KMS-11 (cell line): ENCODE measurements at regions not wholly inside any gene's neighbourhood (a gene's known extent, or its start where the extent isn't known, plus 50 kb on each side); places are given as distances from the start of the nearest gene placed in this dataset.
A peak's percentile ranks its signal among the peaks of the same experiment; 100 is the strongest.

Source experiments
- H2AFZ ChIP-seq: fragments of 200-600 bp; sonication (generic); 2 replicates; pipeline ENCODE4 v1.6.1; 2016; ENCODE audit warnings: antibody characterized with exemption, mixed run types, low read depth
- H3K27ac ChIP-seq: fragments of 200-600 bp; sonication (generic); 2 replicates; pipeline ENCODE4 v1.6.1; 2016; ENCODE audit warnings: mild to moderate bottlenecking, mixed run types
- H3K27me3 ChIP-seq: fragments of 200-600 bp; sonication (generic); 2 replicates; pipeline ENCODE4 v1.6.1; 2017; ENCODE audit warnings: mild to moderate bottlenecking, low read depth, mixed run types, moderate library complexity; ENCODE audit not compliant: insufficient read depth
- H3K36me3 ChIP-seq: fragments of 200-600 bp; sonication (generic); 2 replicates; pipeline ENCODE4 v1.6.1; 2017; ENCODE audit warnings: mild to moderate bottlenecking, mixed run types; ENCODE audit not compliant: insufficient read depth
- H3K4me1 ChIP-seq: fragments of 200-600 bp; sonication (generic); 2 replicates; pipeline ENCODE4 v1.6.1; 2016; ENCODE audit warnings: mild to moderate bottlenecking, low read depth, mixed run types; ENCODE audit not compliant: poor library complexity, severe bottlenecking
- H3K4me2 ChIP-seq: fragments of 200-600 bp; sonication (generic); 2 replicates; pipeline ENCODE4 v1.7.0; 2016; ENCODE audit warnings: mild to moderate bottlenecking, mixed run types
- H3K4me3 ChIP-seq: fragments of 200-600 bp; sonication (generic); IDR thresholded peaks from 2 replicates; pipeline ENCODE4 v1.6.1; 2017; ENCODE audit warnings: low read depth, low read length, mixed read lengths; ENCODE audit not compliant: insufficient read depth
- H3K79me2 ChIP-seq: fragments of 200-600 bp; sonication (generic); 2 replicates; pipeline ENCODE4 v1.6.1; 2016; ENCODE audit warnings: low read depth, mixed run types; ENCODE audit not compliant: insufficient read depth
- H3K9ac ChIP-seq: fragments of 200-600 bp; sonication (generic); 2 replicates; pipeline ENCODE4 v1.6.1; 2016; ENCODE audit warnings: mild to moderate bottlenecking, mixed run types
- H4K20me1 ChIP-seq: fragments of 200-600 bp; sonication (generic); 2 replicates; pipeline ENCODE4 v1.6.1; 2016; ENCODE audit warnings: mild to moderate bottlenecking, mixed run types; ENCODE audit not compliant: insufficient read depth
- CTCF ChIP-seq: fragments of 200-600 bp; sonication (generic); conservative IDR thresholded peaks from 2 replicates; pipeline ENCODE4 v1.6.1; 2017; ENCODE audit warnings: low read depth, mild to moderate bottlenecking, antibody characterized with exemption, low read length, moderate library complexity, mixed read lengths

- no peaks in the 10 kb centered on the region for H3K36me3 ChIP-seq
- no peak overlapping the region for H3K27ac ChIP-seq
- no peak overlapping the region for H2AFZ ChIP-seq
- no peaks in the 10 kb centered on the region for H3K27me3 ChIP-seq
- peaks cover 62% of the 10 kb centered on the region for H3K4me1 ChIP-seq
- no peak overlapping the region for H3K4me3 ChIP-seq
- peak overlapping the region; percentile 56 for H3K4me2 ChIP-seq
- H3K79me2 ChIP-seq = no peaks in the 10 kb centered on the region
- H4K20me1 ChIP-seq = no peaks in the 10 kb centered on the region
- H3K9ac ChIP-seq = no peak overlapping the region
- TF ChIP-seq CTCF = no peak
Measured at GRCh38 chr9:1910269-1910811, 104.8 kb upstream of the SMARCA2 start.

GRCh38 chr9:1913631-1914330 is 101.4 kb upstream of the SMARCA2 start:
- peaks cover 83% of the 10 kb centered on the region for H3K4me1 ChIP-seq
- H3K4me3 ChIP-seq = no peak overlapping the region
- no peak overlapping the region for H3K4me2 ChIP-seq
- H3K36me3 ChIP-seq = no peaks in the 10 kb centered on the region
- H3K27ac ChIP-seq = no peak overlapping the region
- no peak for TF ChIP-seq CTCF
- no peak overlapping the region for H3K9ac ChIP-seq
- H3K79me2 ChIP-seq = no peaks in the 10 kb centered on the region
- H2AFZ ChIP-seq = no peak overlapping the region
- no peaks in the 10 kb centered on the region for H4K20me1 ChIP-seq
- no peaks in the 10 kb centered on the region for H3K27me3 ChIP-seq

GRCh38 chr9:1916095-1916494 is 99.1 kb upstream of the SMARCA2 start:
- Histone ChIP-seq H3K4me2 (peak overlapping the region; percentile 77), H3K4me3 (no peak overlapping the region), H3K27ac (peak overlapping the region; percentile 77), H4K20me1 (no peaks in the 10 kb centered on the region), H2AFZ (peak overlapping the region; percentile 47), H3K79me2 (no peaks in the 10 kb centered on the region), H3K9ac (peak overlapping the region; percentile 44; the same call in 1 of the 2 replicates), H3K36me3 (no peaks in the 10 kb centered on the region), H3K4me1 (peaks cover 78% of the 10 kb centered on the region), H3K27me3 (no peaks in the 10 kb centered on the region)
- TF ChIP-seq CTCF = no peak

- Histone ChIP-seq H3K36me3 (no peaks in the 10 kb centered on the region), H3K4me1 (peaks cover 73% of the 10 kb centered on the region), H3K27ac (peak overlapping the region; percentile 77), H3K27me3 (no peaks in the 10 kb centered on the region), H3K79me2 (no peaks in the 10 kb centered on the region), H2AFZ (peak overlapping the region; percentile 47), H3K4me2 (peak overlapping the region; percentile 77), H3K4me3 (no peak overlapping the region), H4K20me1 (no peaks in the 10 kb centered on the region), H3K9ac (peak overlapping the region; percentile 44; the same call in 1 of the 2 replicates)
- TF ChIP-seq CTCF = no peak
Measured at GRCh38 chr9:1916655-1917054, 98.5 kb upstream of the SMARCA2 start.
